CD4-positive, alpha-beta T cell treated with Interleukin-15 for 1 hour (primary cell): ENCODE measurements at regions not wholly inside any gene's neighbourhood (a gene's known extent, or its start where the extent isn't known, plus 50 kb on each side); places are given as distances from the start of the nearest gene placed in this dataset.
"Not testable (repeated sequence)": the region's sequence is repeated elsewhere in the genome, so short reads cannot be mapped to it uniquely, and the experiment has no call there.

Source experiments
- DNase-seq: peaks from one replicate; pipeline ENCODE4 v3.0.0-alpha.2; 2020

DNA sequence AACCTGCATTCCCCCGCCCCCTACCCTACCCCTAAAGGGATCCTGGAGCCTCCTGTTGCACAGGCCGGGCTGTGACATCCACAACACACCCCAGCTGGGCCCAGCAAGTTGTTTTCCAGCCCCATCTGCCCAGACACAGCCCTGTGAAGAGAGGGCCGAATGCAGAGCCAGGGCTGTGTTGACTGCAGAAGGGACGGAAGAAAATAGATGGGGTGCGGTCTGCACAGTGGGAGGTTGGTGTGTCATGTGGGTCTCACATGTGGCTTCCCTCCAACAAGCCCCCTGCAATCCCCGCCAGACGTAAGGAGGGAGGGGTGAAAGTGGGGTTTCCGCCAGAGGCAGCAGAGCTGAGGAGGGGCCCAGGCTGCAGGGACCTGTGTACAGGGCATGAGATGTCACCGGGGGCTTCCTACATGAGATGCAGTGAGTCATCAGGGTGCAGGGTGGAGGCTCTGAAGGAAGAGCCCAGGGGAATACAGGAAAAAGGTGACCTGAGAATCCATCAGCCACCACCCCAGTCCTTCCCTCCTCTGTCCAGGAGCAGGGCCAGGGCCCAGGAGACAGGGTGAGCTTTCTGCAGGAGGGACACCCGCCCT lies 60.2 kb upstream of the SULF2 start:
- not testable (repeated sequence) for DNase-seq

DNA sequence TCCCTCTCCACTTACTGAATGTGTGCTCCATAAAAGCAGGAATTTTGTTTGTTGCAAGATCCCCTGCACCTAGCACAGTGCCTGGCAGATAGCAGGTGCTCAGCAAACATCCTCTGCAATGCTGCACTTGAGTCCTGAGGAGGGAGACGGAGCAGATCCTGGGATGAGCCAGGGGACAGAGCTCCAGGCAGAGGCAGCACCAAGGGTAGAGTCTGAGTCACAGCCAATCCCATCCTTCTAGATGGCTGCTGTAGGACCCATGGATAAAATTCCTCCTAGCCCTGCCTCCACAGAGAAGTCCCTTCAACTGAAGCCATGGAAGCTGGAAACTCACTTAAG lies 59.3 kb upstream of the SULF2 start:
- DNase-seq, result not testable (repeated sequence)

DNA sequence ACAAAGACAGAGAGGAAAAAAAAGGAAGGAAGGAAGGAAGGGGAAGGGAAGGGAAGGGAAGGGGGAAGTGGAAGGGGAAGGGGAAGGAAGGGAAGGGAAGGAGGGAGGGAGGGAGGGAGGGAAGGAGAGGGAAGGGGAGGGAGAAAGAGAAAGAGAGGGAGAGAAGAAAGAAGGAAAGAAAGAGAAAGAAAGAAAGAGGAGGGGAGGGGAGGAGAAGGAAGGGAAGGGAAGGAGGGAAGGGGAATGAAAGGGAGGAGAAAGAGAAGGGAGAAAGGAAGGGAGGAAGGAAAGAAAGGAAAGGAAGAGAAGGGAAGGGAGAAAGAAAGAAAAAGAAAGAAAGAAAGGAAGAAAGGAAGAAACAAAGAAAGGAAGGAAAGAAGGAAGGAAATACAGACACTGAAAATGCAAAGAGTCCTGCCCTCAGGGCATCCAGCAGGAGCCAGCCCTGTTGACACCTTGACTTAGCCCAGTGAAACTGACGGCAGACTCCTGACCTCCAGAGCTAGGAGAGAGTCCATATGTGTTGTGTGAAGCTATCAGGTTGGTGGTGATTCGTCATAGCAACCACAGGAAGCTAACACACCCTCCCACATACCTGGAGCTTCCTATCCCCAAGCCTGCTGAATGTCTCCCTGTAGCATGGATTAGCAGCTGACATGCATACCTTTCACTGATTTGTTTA lies 58.7 kb upstream of the SULF2 start:
- DNase-seq, result no peak

DNA sequence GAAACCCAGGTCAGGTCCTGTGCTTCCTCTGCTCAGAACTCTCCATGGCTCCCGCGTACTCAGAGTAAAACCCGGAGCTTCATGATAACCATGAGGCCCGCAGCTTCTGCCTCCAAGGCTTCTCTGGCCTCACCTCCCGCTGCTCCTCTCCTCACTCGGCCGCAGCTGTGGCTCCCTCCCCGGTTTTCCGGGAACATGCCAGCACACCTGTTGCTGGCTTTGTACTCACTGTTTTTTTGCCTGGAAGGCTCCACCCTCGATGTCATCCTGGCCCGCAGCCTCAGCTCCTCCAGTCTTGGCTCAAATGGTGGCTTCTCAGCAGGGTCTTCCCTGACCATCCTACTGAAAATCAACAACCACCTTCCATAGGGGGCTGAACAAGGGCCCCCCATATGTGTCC lies 57.7 kb upstream of the SULF2 start:
- not testable (repeated sequence) for DNase-seq

DNA sequence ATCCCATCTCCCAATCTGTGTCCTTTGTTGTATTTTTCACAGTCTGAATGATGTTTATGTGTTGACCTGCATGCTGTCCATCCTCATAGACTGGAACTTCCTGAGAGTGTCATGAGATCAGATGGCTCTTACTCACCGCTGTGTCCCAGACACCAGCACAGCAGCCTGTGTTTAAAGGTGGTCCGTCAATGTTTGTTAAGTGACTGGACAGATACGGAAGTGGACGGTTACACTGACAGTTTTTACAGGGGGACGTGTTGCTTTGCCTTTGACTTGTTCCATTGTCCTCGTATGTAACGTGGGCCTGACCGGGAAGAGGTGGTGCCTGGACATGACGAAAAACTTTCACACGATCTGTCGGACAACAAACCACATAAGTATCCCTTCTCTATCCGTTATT lies 56.7 kb upstream of the SULF2 start:
- DNase-seq, result not testable (repeated sequence)

DNA sequence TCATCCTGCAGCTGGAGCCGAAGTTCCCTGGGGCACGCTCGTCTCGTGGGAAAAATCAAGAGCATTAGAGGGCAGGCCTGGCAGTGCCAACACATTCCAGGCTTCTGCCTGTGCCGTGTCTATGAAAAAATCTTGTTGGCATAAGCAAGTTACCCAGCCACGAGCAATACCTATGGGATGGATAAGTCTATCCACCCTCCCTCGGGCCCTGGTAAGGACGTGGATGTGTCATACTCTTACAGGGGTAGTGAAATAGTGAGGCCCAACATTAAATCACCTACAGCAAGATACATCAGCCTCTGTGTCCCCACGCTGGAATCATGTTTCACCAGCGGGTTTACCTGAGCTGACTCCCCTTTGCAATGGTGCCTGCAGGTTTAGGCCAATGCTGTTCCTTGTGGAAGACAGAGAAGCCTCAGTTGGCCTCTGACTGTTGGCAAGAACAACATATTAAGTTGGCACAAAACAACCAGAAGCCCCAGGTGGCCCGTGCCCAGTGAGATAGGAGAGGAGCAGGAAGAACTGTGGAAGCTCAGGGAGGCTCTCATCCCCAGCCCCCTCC lies 51.1 kb upstream of the SULF2 start:
- not testable (repeated sequence) for DNase-seq
